CD1c-positive myeloid dendritic cell (primary cell): ENCODE measurements at regions not wholly inside any gene's neighbourhood (a gene's known extent, or its start where the extent isn't known, plus 50 kb on each side); places are given as distances from the start of the nearest gene placed in this dataset.
"Not testable (repeated sequence)": the region's sequence is repeated elsewhere in the genome, so short reads cannot be mapped to it uniquely, and the experiment has no call there.

Experiments
- DNase-seq: peaks from one replicate; pipeline ENCODE4 v3.0.0-alpha.2; 2016; ENCODE audit errors: extremely low spot score

- no peak for DNase-seq
These were observed 1756.2 kb upstream of the SEL1L start for GRCh38 chr14:83289896-83290295.

- no peak for DNase-seq
These were observed 1756.8 kb upstream of the SEL1L start for GRCh38 chr14:83290447-83290846.

GRCh38 chr14:83291714-83292113, 1758.1 kb upstream of the SEL1L start:
- DNase-seq, result no peak

GRCh38 chr14:83294941-83295340, 1761.3 kb upstream of the SEL1L start:
- DNase-seq, result no peak

- no peak for DNase-seq
These were observed 1763.7 kb upstream of the SEL1L start for GRCh38 chr14:83297361-83297760.

GRCh38 chr14:83298016-83298415, 1764.4 kb upstream of the SEL1L start:
- DNase-seq, result not testable (repeated sequence)

GRCh38 chr14:83300476-83301064, 1766.9 kb upstream of the SEL1L start:
- peak; percentile 23 for DNase-seq

- DNase-seq, result no peak
These were observed 1768.1 kb upstream of the SEL1L start for GRCh38 chr14:83301791-83302190.

- DNase-seq, result no peak
These were observed 1775.6 kb upstream of the SEL1L start for GRCh38 chr14:83309211-83309610.

GRCh38 chr14:83309833-83310232, 1776.2 kb upstream of the SEL1L start:
- DNase-seq, result no peak

GRCh38 chr14:83312511-83312910, 1778.9 kb upstream of the SEL1L start:
- DNase-seq, result no peak

- DNase-seq, result no peak
These were observed 1781.1 kb upstream of the SEL1L start for GRCh38 chr14:83314764-83315163.

GRCh38 chr14:83316356-83316755, 1782.7 kb upstream of the SEL1L start:
- DNase-seq, result no peak

GRCh38 chr14:83320837-83321236, 1787.2 kb upstream of the SEL1L start:
- no peak for DNase-seq

- DNase-seq, result no peak
These were observed 1797.9 kb upstream of the SEL1L start for GRCh38 chr14:83331513-83331912.

GRCh38 chr14:83342590-83342989, 1808.9 kb upstream of the SEL1L start:
- DNase-seq, result no peak

- DNase-seq, result no peak
These were observed 1814.2 kb upstream of the SEL1L start for GRCh38 chr14:83347874-83348273.

- no peak for DNase-seq
These were observed 1822.0 kb upstream of the SEL1L start for GRCh38 chr14:83355609-83356008.

GRCh38 chr14:83356080-83356479, 1822.4 kb upstream of the SEL1L start:
- peak; percentile 33 for DNase-seq

- DNase-seq, result no peak
These were observed 1838.6 kb upstream of the SEL1L start for GRCh38 chr14:83372271-83372670.

GRCh38 chr14:83379436-83379835, 1845.8 kb upstream of the SEL1L start:
- no peak for DNase-seq

GRCh38 chr14:83384253-83384652, 1850.6 kb upstream of the SEL1L start:
- no peak for DNase-seq

GRCh38 chr14:83395321-83395720, 1861.7 kb upstream of the SEL1L start:
- no peak for DNase-seq

GRCh38 chr14:83416476-83416875, 1882.8 kb upstream of the SEL1L start:
- no peak for DNase-seq
